Kidney (tissue), 13 donors: ENCODE measurements at regions not wholly inside any gene's neighbourhood (a gene's known extent, or its start where the extent isn't known, plus 50 kb on each side); places are given as distances from the start of the nearest gene placed in this dataset.

Experiments
- DNase-seq, 5 donors: peaks; one replicate each; pipeline ENCODE4 v3.0.0-alpha.2; 2013 to 2020
- FAIRE-seq: peaks from 2 replicates; lab custom pipeline; 2012; peaks lifted over from hg19 to GRCh38; lab: Jason Lieb, UNC
- H3K27ac ChIP-seq, 2 donors: one replicate each; pipeline ENCODE4 v1.7.0; 2013; ENCODE audit warnings: low read depth in 2 of 2, low read length in 2 of 2, inconsistent platforms in 1 of 2
- H3K27me3 ChIP-seq: one replicate; pipeline ENCODE4 v1.7.1; 2013; ENCODE audit warnings: low read length, inconsistent platforms; ENCODE audit not compliant: control insufficient read depth, insufficient read depth
- H3K36me3 ChIP-seq, 3 donors: one replicate each; pipeline versions ENCODE4 v1.7.0 to v1.7.1; 2013; ENCODE audit warnings: low read length in 3 of 3, control low read depth in 1 of 3, inconsistent platforms in 1 of 3; ENCODE audit not compliant: insufficient read depth in 3 of 3, control insufficient read depth in 2 of 3
- H3K4me1 ChIP-seq, 3 donors: one replicate each; pipeline versions ENCODE4 v1.7.0 to v1.7.1; 2013; ENCODE audit warnings: low read length in 3 of 3, inconsistent platforms in 1 of 3, low read depth in 1 of 3; ENCODE audit not compliant: control insufficient read depth in 2 of 3, insufficient read depth in 2 of 3
- H3K4me3 ChIP-seq, 3 donors: one replicate each; pipeline versions ENCODE4 v1.7.0 to v1.8.1; 2013; ENCODE audit warnings: low read length in 3 of 3, control low read depth in 1 of 3, inconsistent platforms in 1 of 3
- H3K9ac ChIP-seq, 3 donors: one replicate each; pipeline versions ENCODE4 v1.7.0 to v1.7.1; 2013; ENCODE audit warnings: low read length in 3 of 3, control low read depth in 1 of 3, inconsistent platforms in 1 of 3
- H3K9me3 ChIP-seq, 3 donors: one replicate each; pipeline versions ENCODE4 v1.7.0 to v1.7.1; 2013; ENCODE audit warnings: low read length in 3 of 3, control low read depth in 1 of 3, inconsistent platforms in 1 of 3; ENCODE audit not compliant: control insufficient read depth in 2 of 3, insufficient read depth in 1 of 3
- intact Hi-C: fragments of 100-400 bp; cut with DNase I; formaldehyde crosslinking; loops from one replicate; pipeline ENCODE4 v1.11.1; 2022
- TF ChIP-seq, protein P1 (sequence below): IDR thresholded peaks from 3 replicates; pipeline ENCODE4 v1.5.1; 2012; ENCODE audit warnings: mild to moderate bottlenecking, moderate library complexity, borderline replicate concordance; ENCODE audit not compliant: insufficient read depth; ENCODE audit errors: extremely low read depth
- donor health status: control.
- donor health status: control.
- donor health status: control.
- donor health status: control.
- donor health status: control.
- donor health status: DM: yes; HTN: yes; CAD: no.
- donor health status: Normal renal cell carcinoma (clear cell type).

DNA sequence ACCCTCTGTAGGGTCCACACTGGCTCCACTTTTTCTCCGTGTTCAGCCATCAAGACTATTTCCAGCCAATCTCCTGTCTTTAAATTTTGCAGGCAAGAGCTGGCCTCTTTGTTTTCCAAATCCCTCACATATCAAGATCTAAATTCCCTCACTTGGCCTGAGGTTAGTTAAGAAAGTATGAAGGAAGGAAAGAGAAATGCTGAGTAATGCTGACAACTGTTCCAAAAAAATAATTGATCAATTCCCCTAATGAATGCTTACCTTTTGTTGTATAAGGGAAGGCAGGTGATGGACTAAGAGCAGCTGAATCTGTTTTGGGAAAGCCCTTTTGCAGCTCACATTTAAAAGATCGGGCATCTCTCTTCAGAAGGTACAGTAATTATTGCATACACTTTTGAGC lies 105.1 kb upstream of the KCNJ16 start:
- no peak overlapping the region for H3K27ac ChIP-seq
- H3K4me1 ChIP-seq = no peaks in the 10 kb centered on the region
- FAIRE-seq = no peak
- H3K4me3 ChIP-seq = no peak overlapping the region
- H3K36me3 ChIP-seq = no peaks in the 10 kb centered on the region
- intact Hi-C loops = no loop called here
- H3K9me3 ChIP-seq = peaks cover 0 to 14% (median 0%) of the 10 kb centered on the region in 3 donors
- H3K9ac ChIP-seq = no peak overlapping the region
- no peaks in the 10 kb centered on the region for H3K27me3 ChIP-seq
- DNase-seq = no peak
- TF ChIP-seq, protein P1, sequence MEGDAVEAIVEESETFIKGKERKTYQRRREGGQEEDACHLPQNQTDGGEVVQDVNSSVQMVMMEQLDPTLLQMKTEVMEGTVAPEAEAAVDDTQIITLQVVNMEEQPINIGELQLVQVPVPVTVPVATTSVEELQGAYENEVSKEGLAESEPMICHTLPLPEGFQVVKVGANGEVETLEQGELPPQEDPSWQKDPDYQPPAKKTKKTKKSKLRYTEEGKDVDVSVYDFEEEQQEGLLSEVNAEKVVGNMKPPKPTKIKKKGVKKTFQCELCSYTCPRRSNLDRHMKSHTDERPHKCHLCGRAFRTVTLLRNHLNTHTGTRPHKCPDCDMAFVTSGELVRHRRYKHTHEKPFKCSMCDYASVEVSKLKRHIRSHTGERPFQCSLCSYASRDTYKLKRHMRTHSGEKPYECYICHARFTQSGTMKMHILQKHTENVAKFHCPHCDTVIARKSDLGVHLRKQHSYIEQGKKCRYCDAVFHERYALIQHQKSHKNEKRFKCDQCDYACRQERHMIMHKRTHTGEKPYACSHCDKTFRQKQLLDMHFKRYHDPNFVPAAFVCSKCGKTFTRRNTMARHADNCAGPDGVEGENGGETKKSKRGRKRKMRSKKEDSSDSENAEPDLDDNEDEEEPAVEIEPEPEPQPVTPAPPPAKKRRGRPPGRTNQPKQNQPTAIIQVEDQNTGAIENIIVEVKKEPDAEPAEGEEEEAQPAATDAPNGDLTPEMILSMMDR = no peak

DNA sequence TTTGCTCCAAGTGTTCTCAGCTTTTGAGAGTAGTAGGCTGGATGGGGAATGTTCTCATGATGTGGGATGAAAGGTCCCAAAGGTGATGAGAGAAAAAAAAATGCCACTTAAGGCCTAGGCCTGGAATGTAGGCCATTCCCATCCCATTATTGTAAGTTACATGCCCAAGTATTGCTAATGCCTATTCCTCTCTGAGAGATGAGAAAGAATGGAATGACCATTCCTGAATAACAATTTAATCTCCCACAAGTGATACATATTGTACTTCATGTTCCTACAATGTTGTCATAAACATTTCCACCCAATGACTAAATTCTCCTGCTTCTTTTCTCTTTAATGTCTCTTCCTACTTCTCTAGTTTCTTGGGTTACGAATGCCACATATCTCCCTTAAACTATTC lies 102.8 kb upstream of the KCNJ16 start:
- DNase-seq = no peak
- H3K27me3 ChIP-seq = no peaks in the 10 kb centered on the region
- H3K4me1 ChIP-seq = no peaks in the 10 kb centered on the region
- intact Hi-C loops = no loop called here
- H3K9me3 ChIP-seq = peaks cover 0 to 7% (median 0%) of the 10 kb centered on the region in 3 donors
- H3K4me3 ChIP-seq = no peak overlapping the region
- no peak overlapping the region for H3K9ac ChIP-seq
- TF ChIP-seq, protein P1 = no peak
- no peaks in the 10 kb centered on the region for H3K36me3 ChIP-seq
- H3K27ac ChIP-seq = no peak overlapping the region
- no peak for FAIRE-seq

DNA sequence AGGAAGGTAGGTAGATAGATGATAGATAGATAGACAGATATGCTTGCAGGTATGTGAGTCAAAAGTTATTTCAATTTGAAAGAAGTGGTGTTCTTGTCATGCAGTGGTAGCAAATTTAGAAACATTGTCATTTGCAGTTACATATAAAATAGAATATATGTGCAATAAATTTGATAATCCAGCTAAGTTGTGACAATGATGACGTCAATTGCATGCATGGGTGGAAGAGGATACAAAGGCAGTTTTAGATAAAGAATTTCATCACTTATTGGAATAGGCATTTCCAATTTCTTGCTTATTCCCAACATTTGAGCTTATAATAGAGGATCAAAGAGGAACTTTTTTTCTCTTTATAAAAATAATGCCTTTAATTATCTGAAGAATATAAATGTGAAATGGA lies 99.2 kb upstream of the KCNJ16 start:
- no peak for FAIRE-seq
- intact Hi-C loops = no loop called here

More for the DNA sequence above, 99.2 kb upstream of the KCNJ16 start:
- H3K9me3 ChIP-seq = peaks cover 0 to 7% (median 0%) of the 10 kb centered on the region in 3 donors
- H3K4me1 ChIP-seq = no peaks in the 10 kb centered on the region
- H3K4me3 ChIP-seq = no peak overlapping the region
- no peak for DNase-seq
- H3K9ac ChIP-seq = no peak overlapping the region
- TF ChIP-seq, protein P1 = no peak
- H3K36me3 ChIP-seq = no peaks in the 10 kb centered on the region
- H3K27me3 ChIP-seq = no peaks in the 10 kb centered on the region
- H3K27ac ChIP-seq = no peak overlapping the region
